ENCODE measurements at regions not wholly inside any gene's neighbourhood (a gene's known extent, or its start where the extent isn't known, plus 50 kb on each side); places are given as distances from the start of the nearest gene placed in this dataset.

- in situ Hi-C loops (cut with MboI) (no loop called here), intact Hi-C loops (cut with micrococcal nuclease) (no loop called here)
- TF ChIP-seq RFX1 (IDR thresholded peaks at IDR 0.05) (no peak), MCM3 (IDR thresholded peaks at IDR 0.05) (no peak), HES1 (IDR thresholded peaks at IDR 0.05; ENCODE audit: low read depth) (no peak), CEBPG (CRISPR knock-in tag; IDR thresholded peaks at IDR 0.05) (no peak), CEBPG (tag; conservative IDR thresholded peaks at IDR 0.05 in 1 of 2, IDR thresholded peaks at IDR 0.05 in 1 of 2) (no peak), CEBPB (tag; IDR thresholded peaks at IDR 0.05) (no peak), ID3 (CRISPR knock-in tag; IDR thresholded peaks at IDR 0.05) (no peak), ID3 (tag; IDR thresholded peaks at IDR 0.05) (no peak)
- H3K27ac ChIP-seq (ENCODE audit: extremely low read depth, low read depth, low read length) = no peak overlapping the region
- H3K27me3 ChIP-seq (ENCODE audit: control insufficient read depth in 2 of 2, insufficient read depth in 2 of 2, low read length in 2 of 2) = no peaks in the 10 kb centered on the region
- H3K4me3 ChIP-seq = no peak overlapping the region
- no peak overlapping the region for H2AFZ ChIP-seq (ENCODE audit: low read depth, low read length)
- FAIRE-seq (no peak), DNase-seq (ENCODE audit: extremely low read depth in 1 of 4, low spot score in 3 of 4) (no peak), ATAC-seq (no peak)
- peaks cover 2% of the 10 kb centered on the region; the same call in 1 of the 2 replicates for H3K9me3 ChIP-seq (replicated peaks; ENCODE audit: control insufficient read depth, insufficient read depth, low read depth, low read length)
- no peak overlapping the region for H3K9ac ChIP-seq (ENCODE audit: insufficient read depth in 1 of 2, low read depth in 2 of 2, low read length in 2 of 2)
- H4K20me1 ChIP-seq (replicated peaks; ENCODE audit: control insufficient read depth, insufficient read depth, low read length) = no peaks in the 10 kb centered on the region
- H3K79me2 ChIP-seq (ENCODE audit: control insufficient read depth, insufficient read depth, low read length) = no peaks in the 10 kb centered on the region
- H3K36me3 ChIP-seq (ENCODE audit: control insufficient read depth, insufficient read depth, low read length) = no peaks in the 10 kb centered on the region
- no peaks in the 10 kb centered on the region for H3K9me1 ChIP-seq (ENCODE audit: control insufficient read depth, insufficient read depth, low read length)
- 0% methylated on average over 2 of the region's 2 CpGs for WGBS (ENCODE audit: insufficient coverage, low coverage, missing lambda C conversion rate)
- no peak overlapping the region for H3K4me2 ChIP-seq (ENCODE audit: insufficient read depth, low read length)
- POLR2A ChIA-PET = no interaction called here
- BruUV-seq (replicated peaks) = no TSS peak
- no peaks in the 10 kb centered on the region for H3K4me1 ChIP-seq (replicated peaks in 1 of 2; ENCODE audit: control insufficient read depth in 2 of 2, insufficient read depth in 2 of 2, low read length in 2 of 2)
- CTCF ChIA-PET (ENCODE audit: low intra/inter-chr PET ratio) = no interaction called here
These were observed 257.5 kb upstream of the ANKRD50 start for GRCh38 chr4:124970011-124970410.
